Neural cell (in vitro differentiated cells): ENCODE measurements at regions not wholly inside any gene's neighbourhood (a gene's known extent, or its start where the extent isn't known, plus 50 kb on each side); places are given as distances from the start of the nearest gene placed in this dataset.

ENCODE experiments used
- CTCF ChIP-seq: fragments of 450-650 bp; IDR thresholded peaks from 2 replicates; pipeline ENCODE4 v1.5.1; 2014; ENCODE audit warnings: antibody characterized with exemption, mild to moderate bottlenecking, moderate library complexity; ENCODE audit not compliant: poor library complexity, severe bottlenecking
- POLR2AphosphoS5 ChIP-seq: IDR thresholded peaks from 2 replicates; pipeline ENCODE4 v1.6.1; 2012
- RAD21 ChIP-seq: fragments of 450-650 bp; conservative IDR thresholded peaks from 2 replicates; pipeline ENCODE4 v1.6.1; 2014; ENCODE audit warnings: antibody characterized with exemption, mild to moderate bottlenecking, moderate library complexity
- TAF1 ChIP-seq: IDR thresholded peaks from 2 replicates; pipeline ENCODE4 v1.6.1; 2012; ENCODE audit warnings: low read depth

- TF ChIP-seq CTCF (no peak), RAD21 (no peak), POLR2AphosphoS5 (no peak), TAF1 (no peak)
Measured at GRCh38 chr18:60050821-60051220, 151.0 kb downstream of the PMAIP1 start.
